ENCODE measurements at regions not wholly inside any gene's neighbourhood (a gene's known extent, or its start where the extent isn't known, plus 50 kb on each side); places are given as distances from the start of the nearest gene placed in this dataset.
"Not testable (repeated sequence)": the region's sequence is repeated elsewhere in the genome, so short reads cannot be mapped to it uniquely, and the experiment has no call there.

GRCh38 chr3:160047876-160048275 is 59.2 kb downstream of the IL12A start:
- DNase-seq = no peak

- no peak for DNase-seq
Observed at GRCh38 chr3:160049038-160049437, 60.4 kb downstream of the IL12A start.

- no peak for DNase-seq
Observed at GRCh38 chr3:160049565-160049964, 60.9 kb downstream of the IL12A start.

GRCh38 chr3:160049988-160050387 is 61.4 kb downstream of the IL12A start:
- no peak for DNase-seq

- no peak for DNase-seq
Observed at GRCh38 chr3:160052385-160053047, 63.9 kb downstream of the IL12A start.

GRCh38 chr3:160053048-160053391 is 64.4 kb downstream of the IL12A start:
- DNase-seq = no peak

GRCh38 chr3:160054862-160055261 is 66.2 kb downstream of the IL12A start:
- DNase-seq = not testable (repeated sequence)

GRCh38 chr3:160055659-160056058 is 67.0 kb downstream of the IL12A start:
- no peak for DNase-seq

- no peak for DNase-seq
Observed at GRCh38 chr3:160057331-160057730, 68.7 kb downstream of the IL12A start.

- DNase-seq = no peak
Observed at GRCh38 chr3:160060409-160061027, 71.9 kb downstream of the IL12A start.

- no peak for DNase-seq
Observed at GRCh38 chr3:160061525-160061924, 72.9 kb downstream of the IL12A start.

- no peak for DNase-seq
Observed at GRCh38 chr3:160065282-160065681, 76.6 kb downstream of the IL12A start.

GRCh38 chr3:160065786-160066185 is 77.2 kb downstream of the IL12A start:
- DNase-seq = no peak

GRCh38 chr3:160069986-160070385 is 81.4 kb downstream of the IL12A start:
- DNase-seq = no peak

- no peak for DNase-seq
Observed at GRCh38 chr3:160076519-160076918, 87.9 kb downstream of the IL12A start.

- no peak for DNase-seq
Observed at GRCh38 chr3:160078533-160078932, 89.9 kb downstream of the IL12A start.

GRCh38 chr3:160081958-160082533 is 93.4 kb downstream of the IL12A start:
- no peak for DNase-seq

- DNase-seq = no peak
Observed at GRCh38 chr3:160084998-160085397, 96.4 kb downstream of the IL12A start.

GRCh38 chr3:160088492-160089137 is 100.0 kb downstream of the IL12A start:
- DNase-seq = no peak

- no peak for DNase-seq
Observed at GRCh38 chr3:160090653-160091052, 102.0 kb downstream of the IL12A start.

GRCh38 chr3:160091441-160091840 is 102.8 kb downstream of the IL12A start:
- DNase-seq = no peak

- no peak for DNase-seq
Observed at GRCh38 chr3:160092760-160093159, 104.1 kb downstream of the IL12A start.

- no peak for DNase-seq
Observed at GRCh38 chr3:160094562-160094961, 105.9 kb downstream of the IL12A start.

- no peak for DNase-seq
Observed at GRCh38 chr3:160097478-160097877, 108.8 kb downstream of the IL12A start.
